ENCODE measurements at regions not wholly inside any gene's neighbourhood (a gene's known extent, or its start where the extent isn't known, plus 50 kb on each side); places are given as distances from the start of the nearest gene placed in this dataset.

- DNase-seq (ENCODE audit: low read depth): no peak
- no peak for TF ChIP-seq CTCF (conservative IDR thresholded peaks at IDR 0.05; ENCODE audit: low read depth, low read length)
- no peak overlapping the region for H3K4me3 ChIP-seq (ENCODE audit: low read length)
These were observed 88.0 kb downstream of the XCL2 start for GRCh38 chr1:168455764-168456163.

GRCh38 chr1:168454211-168454815, 89.5 kb downstream of the XCL2 start:
- TF ChIP-seq CTCF (conservative IDR thresholded peaks at IDR 0.05; ENCODE audit: low read depth, low read length): no peak
- DNase-seq (ENCODE audit: low read depth): no peak
- no peak overlapping the region for H3K4me3 ChIP-seq (ENCODE audit: low read length)

DNA sequence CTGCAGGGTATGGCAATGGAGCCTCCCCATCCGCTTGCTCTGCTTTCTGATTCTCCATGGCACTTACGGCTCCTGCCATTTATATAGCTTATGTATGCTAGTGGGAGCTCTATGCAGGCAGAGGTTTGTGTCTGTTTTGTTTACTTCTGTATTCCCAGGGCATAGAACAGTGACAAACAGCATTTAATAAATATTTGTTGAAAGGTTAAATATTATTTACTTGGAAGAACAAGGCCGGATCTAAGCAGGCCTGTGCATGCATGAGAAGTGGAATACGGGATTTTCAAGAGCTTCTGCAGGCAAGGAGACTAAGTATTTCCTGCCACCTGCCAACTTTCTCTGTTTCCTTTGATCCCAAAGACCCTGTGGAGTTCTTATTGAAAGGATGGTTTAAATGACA, 90.7 kb downstream of the XCL2 start:
- no peak for TF ChIP-seq CTCF (conservative IDR thresholded peaks at IDR 0.05; ENCODE audit: low read depth, low read length)
- no peak for DNase-seq (ENCODE audit: low read depth)
- H3K4me3 ChIP-seq (ENCODE audit: low read length): no peak overlapping the region

DNA sequence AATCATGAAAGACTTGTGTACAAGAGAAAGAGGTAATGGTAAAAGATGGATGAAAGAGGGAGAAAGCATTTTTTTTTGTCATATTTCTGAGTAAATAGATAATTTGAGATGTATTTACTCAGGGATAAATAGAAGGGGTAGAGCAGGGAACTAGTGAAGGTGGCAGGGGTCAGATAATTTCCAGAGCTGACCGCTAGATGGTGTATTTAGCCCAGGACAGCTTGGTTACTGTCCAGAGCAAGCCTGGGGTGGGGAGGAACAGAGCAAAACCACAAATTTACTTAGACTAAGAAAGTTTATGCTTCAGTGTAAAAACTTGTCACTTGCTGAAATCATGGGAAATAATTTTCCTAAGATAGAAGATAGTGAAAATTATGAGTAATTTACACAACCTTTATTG, 91.5 kb downstream of the XCL2 start:
- peak; percentile 34 for TF ChIP-seq CTCF (conservative IDR thresholded peaks at IDR 0.05; ENCODE audit: low read depth, low read length)
- DNase-seq (ENCODE audit: low read depth): no peak
- H3K4me3 ChIP-seq (ENCODE audit: low read length): no peak overlapping the region

DNA sequence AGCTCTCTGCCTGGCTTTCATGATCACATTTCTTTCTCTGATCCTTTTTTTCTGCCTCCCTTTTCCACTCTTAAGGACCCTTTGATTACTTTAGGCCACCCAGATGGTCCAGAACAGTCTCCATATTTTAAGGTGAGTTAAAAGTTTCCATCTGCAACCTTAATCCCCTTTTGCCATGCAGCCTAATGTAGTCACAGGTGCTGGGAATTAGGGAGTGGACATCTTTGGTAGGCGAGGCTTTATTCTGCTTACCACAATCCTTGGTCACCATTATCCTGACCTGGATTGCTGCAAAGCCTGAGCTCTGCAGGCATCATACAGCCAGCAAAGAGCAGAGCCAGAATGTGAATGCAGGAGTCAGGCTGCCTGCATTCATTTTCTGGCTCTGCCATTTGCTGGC, 95.9 kb downstream of the XCL2 start:
- TF ChIP-seq CTCF (conservative IDR thresholded peaks at IDR 0.05; ENCODE audit: low read depth, low read length): no peak
- no peak for DNase-seq (ENCODE audit: low read depth)
- H3K4me3 ChIP-seq (ENCODE audit: low read length): no peak overlapping the region

GRCh38 chr1:168446081-168446480, 97.7 kb downstream of the XCL2 start:
- TF ChIP-seq CTCF (conservative IDR thresholded peaks at IDR 0.05; ENCODE audit: low read depth, low read length): no peak
- H3K4me3 ChIP-seq (ENCODE audit: low read length): no peak overlapping the region
- DNase-seq (ENCODE audit: low read depth): no peak

GRCh38 chr1:168443899-168444298, 99.9 kb downstream of the XCL2 start:
- TF ChIP-seq CTCF (conservative IDR thresholded peaks at IDR 0.05; ENCODE audit: low read depth, low read length): no peak
- DNase-seq (ENCODE audit: low read depth): no peak

More at GRCh38 chr1:168443899-168444298, 99.9 kb downstream of the XCL2 start:
- no peak overlapping the region for H3K4me3 ChIP-seq (ENCODE audit: low read length)
